ENCODE measurements at regions not wholly inside any gene's neighbourhood (a gene's known extent, or its start where the extent isn't known, plus 50 kb on each side); places are given as distances from the start of the nearest gene placed in this dataset.
A peak's percentile ranks its signal among the peaks of the same experiment; 100 is the strongest.

DNA sequence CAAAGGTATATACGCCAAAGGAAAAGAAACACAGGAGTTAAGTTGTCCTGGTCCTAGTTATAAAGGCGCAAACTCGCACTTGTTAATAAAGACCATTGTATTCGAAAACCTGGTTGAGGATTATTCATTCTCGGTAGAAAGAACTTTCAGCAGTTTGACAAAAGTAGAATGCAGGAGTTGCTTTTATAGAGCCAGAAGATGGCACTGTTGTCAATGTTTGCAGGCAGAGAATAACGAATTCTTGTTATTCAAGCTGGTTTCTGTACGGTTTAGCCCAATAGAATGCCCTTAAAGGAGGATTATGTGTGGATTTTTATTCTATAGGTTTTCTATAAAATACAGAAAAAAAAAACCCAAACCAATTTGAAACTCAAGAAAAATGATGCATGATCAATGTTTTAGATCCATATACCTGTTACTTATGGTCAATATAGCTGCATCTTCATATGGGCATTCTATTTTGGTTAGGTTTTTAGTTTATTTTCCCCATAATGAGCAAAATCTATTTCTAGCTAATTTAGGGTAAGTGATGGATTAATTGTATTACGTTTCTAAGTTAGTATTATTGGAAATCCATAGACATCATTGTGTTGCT, 510.3 kb downstream of the PLCL1 start:
- no peak for TF ChIP-seq EP300 (IDR thresholded peaks at IDR 0.05)
- TF ChIP-seq POLR2A (IDR thresholded peaks at IDR 0.05), result no peak
- TF ChIP-seq, protein P1, sequence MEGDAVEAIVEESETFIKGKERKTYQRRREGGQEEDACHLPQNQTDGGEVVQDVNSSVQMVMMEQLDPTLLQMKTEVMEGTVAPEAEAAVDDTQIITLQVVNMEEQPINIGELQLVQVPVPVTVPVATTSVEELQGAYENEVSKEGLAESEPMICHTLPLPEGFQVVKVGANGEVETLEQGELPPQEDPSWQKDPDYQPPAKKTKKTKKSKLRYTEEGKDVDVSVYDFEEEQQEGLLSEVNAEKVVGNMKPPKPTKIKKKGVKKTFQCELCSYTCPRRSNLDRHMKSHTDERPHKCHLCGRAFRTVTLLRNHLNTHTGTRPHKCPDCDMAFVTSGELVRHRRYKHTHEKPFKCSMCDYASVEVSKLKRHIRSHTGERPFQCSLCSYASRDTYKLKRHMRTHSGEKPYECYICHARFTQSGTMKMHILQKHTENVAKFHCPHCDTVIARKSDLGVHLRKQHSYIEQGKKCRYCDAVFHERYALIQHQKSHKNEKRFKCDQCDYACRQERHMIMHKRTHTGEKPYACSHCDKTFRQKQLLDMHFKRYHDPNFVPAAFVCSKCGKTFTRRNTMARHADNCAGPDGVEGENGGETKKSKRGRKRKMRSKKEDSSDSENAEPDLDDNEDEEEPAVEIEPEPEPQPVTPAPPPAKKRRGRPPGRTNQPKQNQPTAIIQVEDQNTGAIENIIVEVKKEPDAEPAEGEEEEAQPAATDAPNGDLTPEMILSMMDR (IDR thresholded peaks at IDR 0.05), result peak in 3 of 4 experiments; percentile 28 to 54 (median 46)
- no peak for TF ChIP-seq POLR2AphosphoS5 (IDR thresholded peaks at IDR 0.05)

All from sigmoid colon (tissue), 4 donors.